Spleen (tissue), 7 donors: ENCODE measurements at regions not wholly inside any gene's neighbourhood (a gene's known extent, or its start where the extent isn't known, plus 50 kb on each side); places are given as distances from the start of the nearest gene placed in this dataset.

Source experiments
- CTCF ChIP-seq, 11 experiments: fragments of 200-600 bp in 7 of 11; fragments of 450-650 bp in 4 of 11; sonication (generic) in 4 of 11; IDR thresholded peaks in 8 of 11; conservative IDR thresholded peaks in 3 of 11; 1 replicate in 7 of 11; 2 replicates in 4 of 11; pipeline versions ENCODE4 v1.4.0 to v1.8.0; 2016 to 2021; ENCODE audit warnings: antibody characterized with exemption in 11 of 11, inconsistent platforms in 4 of 11, mild to moderate bottlenecking in 1 of 11
- POLR2A ChIP-seq, 3 donors: fragments of 450-650 bp; IDR thresholded peaks; one replicate each; pipeline ENCODE4 v1.5.1; 2017; ENCODE audit warnings: antibody characterized with exemption in 3 of 3, mild to moderate bottlenecking in 1 of 3
- POLR2AphosphoS5 ChIP-seq, 3 donors: sonication (generic); formaldehyde crosslinking; IDR thresholded peaks; one replicate each; pipeline ENCODE4 v1.5.1; 2017; ENCODE audit warnings: antibody characterized with exemption in 3 of 3
- donor health status: DM: no; HTN: no; CAD: no; lungs with moderate emphysema.
- donor health status: DM: no; HTN: no; CAD: no.
- donor health status: DM: no; HTN: no; CAD: no.

GRCh38 chr2:81043681-81044080 lies 739.1 kb upstream of the LRRTM1 start:
- TF ChIP-seq CTCF (IDR thresholded peaks at IDR 0.05 in 8 of 11, conservative IDR thresholded peaks at IDR 0.05 in 3 of 11) (no peak), POLR2AphosphoS5 (IDR thresholded peaks at IDR 0.05) (no peak), POLR2A (IDR thresholded peaks at IDR 0.05) (no peak)
